ENCODE measurements at regions not wholly inside any gene's neighbourhood (a gene's known extent, or its start where the extent isn't known, plus 50 kb on each side); places are given as distances from the start of the nearest gene placed in this dataset.
"Not testable (repeated sequence)": the region's sequence is repeated elsewhere in the genome, so short reads cannot be mapped to it uniquely, and the experiment has no call there.

DNA sequence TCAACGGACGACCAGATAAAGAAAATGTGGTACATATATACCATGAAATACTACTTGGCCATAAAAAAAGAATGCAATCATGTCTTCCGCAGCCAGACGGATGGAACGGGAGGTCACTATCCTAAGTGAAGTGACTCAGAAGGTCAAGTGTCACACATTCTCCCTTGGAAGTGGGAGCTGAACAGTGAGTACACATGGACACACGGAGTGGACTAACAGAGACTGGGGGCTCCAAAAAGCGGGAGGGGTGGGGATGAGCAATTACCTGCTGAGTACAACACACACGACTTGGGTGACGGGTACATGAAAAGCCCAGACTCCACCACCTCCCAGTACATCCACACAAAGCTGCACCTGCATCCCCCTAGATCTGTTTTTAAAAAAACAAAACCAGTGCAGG lies 62.5 kb upstream of the TNK2 start:
- DNase-seq (ENCODE audit: low read depth), result not testable (repeated sequence)

DNA sequence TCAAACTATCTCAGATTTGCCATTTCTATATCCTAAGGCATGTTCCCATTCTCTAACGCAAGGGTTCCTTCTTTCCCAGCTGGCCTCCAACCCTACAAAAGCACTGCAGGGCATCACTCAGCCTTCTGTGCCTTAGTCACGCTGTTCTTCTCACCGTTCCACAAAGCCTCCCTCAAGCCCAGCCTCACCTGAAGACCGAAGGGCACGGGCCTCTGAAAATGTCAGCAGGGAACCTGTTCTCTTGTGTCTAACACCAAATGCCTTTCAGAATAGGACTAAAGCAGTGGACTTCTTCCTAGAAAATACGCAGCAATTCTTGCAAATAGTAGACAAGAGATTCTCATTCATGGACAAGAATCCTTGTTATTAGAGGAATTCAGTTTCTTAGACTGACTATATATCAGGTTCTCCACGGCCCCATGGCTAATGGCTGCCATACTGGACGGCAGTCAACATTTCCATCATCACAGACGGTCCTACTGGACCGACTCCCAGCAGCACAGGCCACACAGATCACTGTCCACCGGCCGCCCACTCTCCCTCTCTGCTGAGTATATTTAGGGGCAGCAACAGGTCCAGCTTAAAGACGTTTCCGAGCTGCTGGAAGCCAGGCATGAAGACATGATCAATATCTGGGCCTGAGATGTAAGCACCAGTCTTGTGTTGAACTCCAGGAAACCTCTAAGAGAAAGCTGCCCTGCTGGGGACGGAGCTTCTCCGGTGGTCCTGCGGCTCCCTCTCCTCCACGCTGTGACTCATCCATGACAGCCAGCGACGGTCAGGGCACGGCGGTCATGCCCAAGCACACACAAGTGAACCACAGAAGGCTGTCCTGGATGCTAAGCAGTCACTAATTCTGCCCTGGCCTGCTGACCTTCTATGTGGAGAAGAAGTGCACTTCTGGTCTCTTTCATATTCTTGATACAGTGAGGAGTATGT lies 61.8 kb upstream of the TNK2 start:
- DNase-seq (ENCODE audit: low read depth), result not testable (repeated sequence)

DNA sequence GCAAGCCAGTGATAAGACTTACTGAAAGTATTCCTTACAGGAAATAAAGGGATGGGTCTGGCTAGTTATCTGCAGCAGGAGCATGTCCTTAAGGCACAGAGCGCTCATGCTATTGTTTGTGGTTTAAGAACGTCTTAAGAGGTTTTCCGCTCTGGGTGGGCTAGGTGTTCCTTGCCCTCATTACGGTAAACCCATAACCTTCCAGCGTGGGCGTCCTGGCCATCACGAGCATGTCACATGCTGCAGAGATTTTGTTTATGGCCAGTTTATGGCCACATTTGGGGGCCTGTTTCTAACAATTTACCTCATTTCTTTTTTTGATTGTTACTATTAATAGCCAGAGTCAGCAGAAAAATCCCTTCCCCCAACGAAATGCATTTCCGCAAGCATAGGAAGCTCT lies 61.0 kb upstream of the TNK2 start:
- DNase-seq (ENCODE audit: low read depth), result not testable (repeated sequence)

DNA sequence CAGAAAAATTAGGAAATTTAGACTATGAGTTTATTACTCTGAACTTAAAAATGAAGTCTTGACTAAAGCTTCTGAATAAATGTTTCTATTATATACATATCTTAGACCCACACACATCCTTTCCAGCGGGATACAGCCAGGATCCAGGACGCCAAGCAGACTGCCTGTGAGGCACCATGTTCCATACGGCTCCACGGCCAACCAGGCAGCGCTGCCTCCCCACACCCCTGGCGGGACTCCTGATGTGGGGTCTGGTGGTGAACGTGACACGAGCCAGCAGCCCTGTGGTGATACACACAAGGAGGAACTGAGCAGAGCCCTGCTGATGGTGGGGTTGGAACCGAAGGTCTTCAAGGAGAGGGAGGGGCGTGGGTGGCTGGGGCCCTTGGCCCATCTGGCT lies 59.8 kb upstream of the TNK2 start:
- not testable (repeated sequence) for DNase-seq (ENCODE audit: low read depth)

DNA sequence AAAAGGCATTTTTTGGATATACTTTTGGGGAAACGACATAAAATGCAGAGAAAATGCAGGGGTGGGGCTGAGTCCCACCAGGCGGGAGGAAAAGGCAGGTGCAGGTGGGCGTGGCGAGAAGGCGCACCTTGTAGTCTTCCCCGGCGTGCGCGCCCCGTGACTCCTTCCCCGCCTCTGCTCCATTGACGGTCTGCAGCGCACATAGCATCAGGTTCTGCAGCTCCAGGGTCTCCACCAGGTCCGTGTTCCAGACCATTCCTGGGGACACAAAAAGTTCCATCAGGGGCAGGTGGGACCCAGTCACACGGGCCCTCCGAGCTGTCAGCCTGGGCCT lies 59.0 kb upstream of the TNK2 start:
- not testable (repeated sequence) for DNase-seq (ENCODE audit: low read depth)

DNA sequence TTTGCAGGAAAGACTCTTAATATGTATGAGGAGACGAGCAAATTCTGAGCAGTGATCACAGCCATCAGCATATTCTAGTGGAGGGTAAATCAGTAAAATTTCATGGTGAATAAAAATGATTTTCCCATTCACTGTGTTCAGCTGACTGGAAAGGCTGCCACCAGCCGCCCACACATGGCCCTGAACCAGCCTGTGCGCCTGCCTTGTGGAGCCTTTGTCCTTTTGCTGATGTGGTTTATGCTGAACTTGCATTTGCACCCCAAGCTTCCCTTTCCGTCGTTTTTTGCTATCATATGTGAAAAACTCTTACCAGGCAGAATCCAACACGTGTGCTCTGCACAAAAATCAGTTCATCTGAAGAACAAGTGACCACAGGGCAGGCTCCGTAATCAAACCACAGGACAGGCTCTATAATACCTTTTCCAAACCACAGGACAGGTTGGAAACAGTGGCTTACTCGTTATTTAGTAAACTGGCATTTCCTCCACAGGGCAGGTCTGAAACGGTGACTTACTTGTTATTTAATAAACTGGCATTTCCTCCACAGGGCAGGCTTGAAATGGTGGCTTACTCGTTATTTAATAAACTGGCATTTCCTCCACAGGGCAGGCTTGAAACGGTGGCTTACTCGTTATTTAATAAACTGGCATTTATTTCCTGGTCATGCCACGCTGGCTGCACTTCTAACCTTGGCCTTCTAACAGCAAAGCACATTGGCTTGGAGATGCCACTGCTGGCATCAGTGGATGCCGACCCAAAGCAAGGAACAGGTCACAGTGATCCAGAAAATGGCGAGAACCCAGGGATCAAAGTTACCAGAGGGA lies 58.4 kb upstream of the TNK2 start:
- not testable (repeated sequence) for DNase-seq (ENCODE audit: low read depth)

DNA sequence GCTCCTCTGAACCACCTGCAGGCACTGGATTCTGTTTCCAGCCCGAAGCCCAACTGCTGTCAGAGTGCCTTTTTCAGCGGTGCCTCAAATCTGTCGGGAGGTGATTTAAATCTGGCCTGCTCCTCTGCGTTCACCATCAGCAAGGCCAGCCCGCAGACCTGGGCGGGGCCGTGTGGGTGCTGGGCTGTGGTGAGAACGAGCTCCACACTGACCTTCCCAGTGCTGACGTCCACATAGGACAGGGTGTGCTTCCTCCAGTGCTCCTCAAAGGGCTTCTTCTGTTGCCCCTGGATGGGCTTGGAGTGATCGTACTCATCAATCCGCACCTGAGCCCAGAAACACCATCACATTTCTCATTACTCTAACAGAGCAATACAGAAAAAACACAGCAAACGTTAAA lies 56.9 kb upstream of the TNK2 start:
- DNase-seq (ENCODE audit: low read depth), result not testable (repeated sequence)

DNA sequence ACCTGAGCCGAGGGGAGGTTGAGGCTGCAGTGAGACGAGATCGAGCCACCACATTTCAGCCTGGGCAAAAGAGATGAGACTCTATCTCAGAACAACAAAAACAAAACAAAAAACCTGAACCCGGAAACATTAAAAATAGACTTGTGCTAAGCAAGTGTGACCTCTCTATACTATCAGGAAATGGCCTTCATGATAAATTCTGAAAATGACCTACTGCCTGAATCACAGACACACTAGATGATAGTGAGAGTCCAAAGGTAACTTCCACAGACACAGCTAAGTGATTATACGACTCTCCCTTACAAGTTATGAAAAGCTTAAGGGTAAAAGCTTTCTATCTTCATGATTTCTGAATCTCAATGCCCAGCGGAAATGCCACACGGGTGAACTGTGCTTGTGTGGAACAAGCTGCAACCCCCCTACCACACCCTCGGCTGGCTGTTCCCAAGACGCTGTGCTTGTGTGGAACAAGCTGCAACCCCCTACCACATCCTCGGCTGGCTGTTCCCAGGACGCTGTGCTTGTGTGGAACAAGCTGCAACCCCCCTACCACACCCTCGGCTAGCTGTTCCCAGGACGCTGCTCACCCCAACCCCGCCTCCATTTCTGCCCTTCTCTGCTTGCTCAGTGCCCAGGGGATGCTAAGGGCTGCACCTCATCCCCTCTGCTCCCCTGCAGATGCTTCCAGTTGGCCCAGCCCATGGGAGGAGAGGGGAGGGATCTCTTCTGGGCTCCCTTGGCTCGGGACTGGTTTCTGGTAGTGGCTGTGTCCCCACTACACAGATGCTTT lies 56.2 kb upstream of the TNK2 start:
- not testable (repeated sequence) for DNase-seq (ENCODE audit: low read depth)

DNA sequence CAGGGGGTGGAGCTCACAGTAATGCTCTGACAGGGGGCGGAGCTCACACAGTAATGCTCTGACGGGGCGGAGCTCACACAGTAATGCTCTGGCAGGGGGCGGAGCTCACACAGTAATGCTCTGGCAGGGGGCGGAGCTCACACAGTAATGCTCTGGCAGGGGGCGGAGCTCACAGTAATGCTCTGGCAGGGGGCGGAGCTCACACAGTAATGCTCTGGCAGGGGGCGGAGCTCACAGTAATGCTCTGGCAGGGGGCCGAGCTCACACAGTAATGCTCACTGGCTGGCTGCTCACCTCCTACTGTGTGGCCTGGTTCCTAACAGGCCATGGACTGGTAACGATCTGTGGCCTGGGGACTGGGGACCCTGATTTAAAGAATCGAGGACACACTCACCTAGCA lies 53.9 kb upstream of the TNK2 start:
- DNase-seq (ENCODE audit: low read depth), result not testable (repeated sequence)

DNA sequence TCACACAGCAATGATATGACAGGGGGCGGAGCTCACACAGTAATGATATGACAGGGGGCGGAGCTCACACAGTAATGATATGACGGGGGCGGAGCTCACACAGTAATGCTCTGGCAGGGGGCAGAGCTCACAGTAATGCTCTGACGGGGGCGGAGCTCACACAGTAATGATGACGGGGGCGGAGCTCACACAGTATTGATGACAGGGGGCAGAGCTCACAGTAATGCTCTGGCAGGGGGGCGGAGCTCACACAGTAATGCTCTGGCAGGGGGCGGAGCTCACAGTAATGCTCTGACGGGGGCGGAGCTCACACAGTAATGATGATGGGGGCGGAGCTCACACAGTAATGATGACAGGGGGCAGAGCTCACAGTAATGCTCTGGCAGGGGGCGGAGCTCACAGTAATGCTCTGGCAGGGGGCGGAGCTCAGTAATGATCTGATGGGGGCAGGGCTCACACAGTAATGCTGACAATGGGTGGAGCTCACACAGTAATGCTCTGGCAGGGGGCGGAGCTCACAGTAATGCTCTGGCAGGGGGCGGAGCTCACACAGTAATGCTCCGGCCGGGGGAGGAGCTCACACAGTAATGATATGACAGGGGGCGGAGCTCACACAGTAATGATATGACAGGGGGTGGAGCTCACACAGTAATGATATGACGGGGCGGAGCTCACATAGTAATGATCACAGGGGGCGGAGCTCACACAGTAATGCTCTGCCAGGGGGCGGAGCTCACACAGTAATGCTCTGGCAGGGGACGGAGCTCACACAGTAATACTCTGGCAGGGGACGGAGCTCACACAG lies 52.8 kb upstream of the TNK2 start:
- DNase-seq (ENCODE audit: low read depth), result not testable (repeated sequence)

DNA sequence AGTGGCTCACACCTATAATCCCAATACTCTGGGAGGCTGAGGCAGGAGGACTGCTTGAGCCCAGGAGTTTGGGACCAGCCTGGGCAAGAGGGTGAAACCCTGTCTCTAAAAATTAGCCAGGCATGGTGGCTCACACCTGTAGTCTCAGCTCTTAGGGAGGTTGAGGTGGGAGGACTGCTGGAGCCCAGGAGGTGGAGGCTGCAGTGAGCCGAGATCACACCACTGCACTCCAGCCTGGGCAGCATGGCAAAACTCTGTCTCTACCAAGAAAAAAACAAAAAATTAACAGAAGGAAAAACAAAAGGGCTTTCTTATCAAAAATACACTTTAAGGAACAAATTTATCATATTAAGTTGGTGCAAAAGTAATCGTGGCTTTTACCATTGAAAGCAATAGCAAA lies 51.8 kb upstream of the TNK2 start:
- DNase-seq (ENCODE audit: low read depth), result not testable (repeated sequence)

DNA sequence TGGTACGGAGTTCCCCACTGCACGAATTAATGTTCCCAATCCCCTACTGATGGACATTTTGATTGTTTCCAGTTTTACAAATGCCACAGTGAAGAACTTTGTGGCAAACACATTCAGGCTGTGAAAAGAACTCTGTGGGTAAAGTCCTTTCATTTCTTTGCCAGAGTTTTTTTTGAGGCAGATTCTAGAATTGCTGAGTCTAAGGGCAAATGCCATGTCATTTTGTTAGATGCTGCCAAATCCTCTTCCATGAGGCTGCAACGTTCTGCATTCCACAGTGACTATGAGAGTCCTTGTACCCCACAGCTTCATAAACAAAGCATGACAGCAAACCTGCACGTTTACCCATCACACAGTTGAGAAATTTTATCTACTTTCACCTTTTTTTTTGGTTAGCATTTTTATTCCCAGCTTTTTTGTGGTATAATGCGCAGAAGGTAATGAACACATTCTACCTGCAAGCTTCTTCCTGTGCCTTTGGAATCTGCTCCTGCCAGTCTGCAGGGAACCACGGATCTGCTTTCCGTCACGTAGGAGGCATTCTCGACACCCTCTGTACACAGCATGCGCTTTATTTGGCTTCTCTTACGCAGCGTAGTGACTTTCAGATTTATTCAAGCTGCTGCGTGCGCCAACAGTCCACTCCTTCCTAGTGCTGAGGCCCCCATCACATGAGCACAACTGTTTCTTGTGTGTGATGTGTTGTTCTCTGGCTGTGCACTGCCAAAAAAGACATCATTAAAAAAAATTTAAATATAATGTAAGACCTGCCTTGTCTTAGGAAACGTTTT lies 51.2 kb upstream of the TNK2 start:
- DNase-seq (ENCODE audit: low read depth), result not testable (repeated sequence)

DNA sequence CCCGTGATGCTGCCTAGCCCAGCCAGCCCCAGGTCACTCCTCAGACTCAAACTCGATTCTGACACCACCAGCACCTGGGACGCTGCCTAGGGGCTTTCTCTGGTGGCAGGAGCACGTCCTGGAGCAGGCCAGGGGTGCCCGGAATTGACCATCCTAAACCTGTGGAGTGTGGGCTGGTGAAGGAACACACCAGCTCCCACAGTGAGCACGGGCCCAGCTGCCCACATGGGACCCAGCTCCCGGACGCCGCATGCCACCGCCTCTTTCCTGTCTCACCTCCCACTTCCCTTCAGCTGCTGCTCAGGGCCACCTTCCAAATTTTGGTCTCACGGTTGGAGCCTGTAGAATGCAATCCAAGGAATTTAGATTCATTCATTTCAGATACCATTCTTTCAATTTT lies 50.4 kb upstream of the TNK2 start:
- DNase-seq (ENCODE audit: low read depth), result not testable (repeated sequence)
